GM21447 (cell line): ENCODE measurements at regions not wholly inside any gene's neighbourhood (a gene's known extent, or its start where the extent isn't known, plus 50 kb on each side); places are given as distances from the start of the nearest gene placed in this dataset.
A peak's percentile ranks its signal among the peaks of the same experiment; 100 is the strongest.
"Not testable (repeated sequence)": the region's sequence is repeated elsewhere in the genome, so short reads cannot be mapped to it uniquely, and the experiment has no call there.

Experiments used
- ATAC-seq: cut with Tn5 transposase; IDR thresholded peaks from one replicate; pipeline ENCODE4 v1.9.1; 2021; ENCODE audit not compliant: unreplicated experiment

GRCh38 chr5:34436761-34437501 is 219.2 kb upstream of the RAI14 start:
- ATAC-seq = no peak

GRCh38 chr5:34439601-34440000 is 216.5 kb upstream of the RAI14 start:
- ATAC-seq = no peak

GRCh38 chr5:34441767-34442166 is 214.4 kb upstream of the RAI14 start:
- not testable (repeated sequence) for ATAC-seq

DNA sequence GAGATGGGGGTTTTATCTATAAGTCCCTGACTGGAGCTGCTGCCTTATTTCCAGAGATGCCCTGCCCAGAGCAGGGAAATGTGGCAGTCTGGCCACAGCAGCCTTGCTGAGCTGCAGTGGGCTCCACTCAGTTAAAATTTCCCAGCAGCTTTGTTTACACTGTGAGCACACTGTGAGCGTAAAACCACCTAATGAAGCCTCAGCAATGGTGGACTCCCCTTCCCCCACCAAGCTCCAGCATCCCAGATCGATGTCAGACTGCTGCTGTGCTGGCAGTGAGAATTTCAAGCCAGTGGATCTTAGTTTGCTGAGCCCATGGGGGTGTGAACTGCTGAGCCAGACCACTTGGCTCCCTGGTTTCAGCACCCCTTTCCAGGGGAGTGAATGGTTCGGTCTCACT is 208.7 kb upstream of the RAI14 start:
- ATAC-seq = no peak

DNA sequence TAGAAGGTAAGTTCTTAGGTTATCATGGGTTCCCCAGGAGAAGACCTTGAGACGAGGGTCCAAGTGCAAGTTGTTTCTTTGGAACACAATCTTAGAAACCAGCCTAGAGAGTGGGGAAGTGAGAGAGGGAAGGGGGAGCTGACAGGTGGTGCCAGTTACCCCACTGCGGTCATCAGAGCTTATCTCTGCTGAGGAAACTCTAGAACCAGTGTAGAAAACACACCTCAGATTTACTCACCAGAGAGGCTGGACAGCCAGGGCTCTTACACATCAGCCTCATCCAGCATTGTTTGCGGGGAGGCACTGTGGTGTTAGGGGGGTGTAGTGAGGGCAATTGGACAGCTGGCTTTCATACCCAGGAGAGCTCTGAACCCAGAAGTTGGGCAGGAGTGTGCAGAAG is 206.5 kb upstream of the RAI14 start:
- ATAC-seq = no peak

DNA sequence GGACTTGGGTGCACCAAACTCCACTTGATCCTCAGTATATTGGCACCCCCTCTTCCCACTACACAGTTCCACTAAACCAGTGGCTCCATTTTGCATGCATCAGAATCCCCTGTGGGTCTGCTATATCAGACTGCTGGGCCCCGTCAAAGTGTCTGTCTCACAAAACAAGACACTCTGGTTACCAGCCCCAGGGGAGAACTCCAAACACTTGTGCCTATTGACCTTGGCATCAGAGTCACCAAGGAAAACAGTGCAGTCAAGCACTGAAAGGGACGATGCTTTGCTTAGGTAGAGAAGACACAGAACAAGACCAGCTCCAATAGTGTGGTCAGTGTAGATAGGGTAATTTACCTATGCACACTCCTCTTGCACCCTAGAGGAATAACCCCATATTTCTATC is 205.8 kb upstream of the RAI14 start:
- ATAC-seq = no peak

GRCh38 chr5:34452170-34452828 is 203.8 kb upstream of the RAI14 start:
- no peak for ATAC-seq

GRCh38 chr5:34455098-34455497 is 201.0 kb upstream of the RAI14 start:
- no peak for ATAC-seq

GRCh38 chr5:34459908-34460307 is 196.2 kb upstream of the RAI14 start:
- no peak for ATAC-seq

DNA sequence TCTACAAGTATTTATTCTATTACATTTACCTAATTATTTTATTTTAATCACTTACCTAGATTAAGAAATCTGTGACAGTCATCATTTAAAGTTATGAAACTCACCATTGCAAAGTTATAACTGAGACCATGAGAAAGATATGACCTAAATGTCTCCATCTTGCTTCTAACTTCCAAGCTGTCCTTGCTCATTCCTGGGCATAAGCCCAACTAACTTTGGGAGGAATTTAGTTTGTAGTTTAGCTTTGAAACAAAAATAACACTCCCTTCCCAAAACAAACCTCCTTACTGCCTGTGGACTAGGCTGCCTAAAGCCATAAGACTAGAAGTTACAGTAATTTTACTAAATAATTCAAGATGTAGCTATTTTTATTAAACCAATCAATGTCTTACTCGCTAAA is 195.6 kb upstream of the RAI14 start:
- no peak for ATAC-seq

- ATAC-seq = no peak
These were observed 191.3 kb upstream of the RAI14 start for GRCh38 chr5:34464829-34465228.

GRCh38 chr5:34465301-34465700 is 190.8 kb upstream of the RAI14 start:
- not testable (repeated sequence) for ATAC-seq

DNA sequence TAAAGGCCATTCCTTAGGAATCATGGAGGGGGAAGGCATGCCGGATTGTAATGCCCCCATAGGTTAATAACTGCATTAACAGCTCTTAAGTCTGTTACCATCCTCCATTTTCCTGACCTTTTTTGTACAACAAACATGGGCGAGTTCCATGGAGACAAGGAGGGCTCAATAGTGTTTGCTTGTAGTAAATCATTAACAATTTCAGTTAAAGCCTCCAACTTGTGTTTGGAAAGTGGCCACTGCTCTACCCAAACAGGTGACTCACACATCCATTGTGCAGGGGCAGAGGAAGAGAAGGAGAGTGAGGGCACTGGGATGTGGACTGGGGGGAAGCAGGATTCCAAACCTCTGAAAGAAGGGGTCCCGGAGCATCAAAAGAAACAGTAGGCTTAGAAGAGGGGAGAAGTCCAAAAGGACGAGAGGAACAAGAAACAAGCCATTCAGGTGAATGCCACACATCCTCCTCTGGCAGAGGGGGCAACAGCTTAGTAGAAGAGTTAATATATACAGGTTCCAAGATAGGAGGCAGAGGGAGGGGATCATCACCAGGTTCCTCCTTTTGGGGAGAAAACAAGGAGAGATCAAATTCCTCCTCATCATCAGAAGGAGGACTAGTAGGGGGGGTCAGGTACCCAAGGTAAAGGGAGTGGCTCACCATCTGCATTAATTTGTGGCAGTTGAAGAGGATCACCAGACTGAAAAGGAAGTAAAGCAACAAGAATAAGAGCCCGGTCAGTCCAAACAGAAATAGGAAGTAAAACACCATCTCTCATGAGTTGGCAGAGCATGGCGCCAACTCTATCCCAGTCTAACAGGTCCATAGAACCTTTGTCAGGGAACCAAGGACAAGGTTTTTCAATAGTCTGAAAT is 189.4 kb upstream of the RAI14 start:
- ATAC-seq = not testable (repeated sequence)

DNA sequence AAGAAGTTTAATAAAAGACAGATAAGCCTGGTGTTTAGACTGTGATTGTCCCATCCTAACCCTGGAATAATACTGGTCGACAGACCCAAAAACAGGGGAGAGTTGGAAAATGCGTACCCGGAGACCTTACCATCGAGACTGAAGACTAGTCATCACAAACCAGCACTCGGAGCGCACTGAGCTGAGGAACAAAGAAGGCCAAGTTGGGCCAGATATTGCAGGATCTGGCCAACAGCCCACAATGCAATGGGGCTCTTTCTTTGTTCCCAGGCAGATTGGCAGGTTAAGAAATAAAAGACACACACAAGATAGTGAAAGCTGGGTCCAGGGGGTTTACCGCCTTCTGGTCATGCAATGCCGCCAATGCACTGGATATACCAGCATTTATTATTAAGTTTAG is 188.7 kb upstream of the RAI14 start:
- ATAC-seq = no peak

GRCh38 chr5:34467984-34468383 is 188.1 kb upstream of the RAI14 start:
- not testable (repeated sequence) for ATAC-seq

DNA sequence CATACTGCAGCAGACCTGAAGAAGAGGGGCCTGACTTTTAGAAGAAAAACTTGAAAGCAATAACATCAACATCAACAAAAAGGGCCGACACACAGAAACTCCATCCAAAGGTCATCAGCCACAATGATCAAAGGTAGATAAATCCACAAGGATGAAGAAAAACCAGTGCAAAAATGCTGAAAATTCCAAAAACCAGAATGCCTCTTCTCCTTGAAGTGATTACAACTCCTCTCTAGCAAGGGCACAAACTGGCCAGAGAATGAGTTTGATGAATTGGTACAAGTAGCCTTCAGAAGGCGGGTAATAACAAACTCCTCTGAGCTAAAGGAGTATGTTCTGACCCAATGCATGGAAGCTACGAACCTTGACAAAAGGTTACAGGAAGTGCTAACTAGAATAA is 186.2 kb upstream of the RAI14 start:
- no peak for ATAC-seq

- ATAC-seq = peak; percentile 53
These were observed 181.5 kb upstream of the RAI14 start for GRCh38 chr5:34474573-34475021.

DNA sequence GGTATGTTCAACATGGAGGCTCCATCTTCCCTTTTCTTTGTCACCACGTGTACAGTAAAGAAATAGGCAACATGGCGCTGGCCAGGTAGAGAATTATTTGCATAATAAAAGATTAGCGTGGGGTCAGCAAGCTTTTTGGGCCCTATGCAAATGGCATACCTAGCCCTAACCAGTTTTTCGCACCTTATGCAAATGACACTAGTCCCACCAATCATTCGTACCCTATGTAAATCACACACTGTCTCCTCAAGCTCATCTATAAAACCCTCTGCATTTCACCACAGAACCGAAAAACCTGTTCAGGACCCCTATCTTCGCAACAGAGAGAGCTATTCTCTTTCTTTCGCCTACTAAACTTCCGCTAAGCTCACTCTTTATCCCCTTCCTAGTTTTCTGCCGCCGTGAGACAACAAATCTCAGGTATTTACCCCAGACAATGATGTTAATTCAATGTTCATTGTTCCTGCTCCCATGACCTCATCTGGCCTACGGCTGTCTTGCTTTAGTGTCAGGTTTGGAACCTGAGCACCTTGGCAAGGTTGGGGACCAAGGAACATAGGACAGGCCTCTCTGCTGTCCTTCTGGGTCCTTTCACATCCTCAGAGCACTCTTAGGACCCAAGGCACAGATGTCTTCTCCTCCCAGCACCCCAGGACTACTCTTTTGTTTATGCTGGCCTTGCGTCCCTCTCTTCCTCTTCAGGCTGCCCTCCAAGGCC is 180.7 kb upstream of the RAI14 start:
- no peak for ATAC-seq

- ATAC-seq = no peak
These were observed 179.1 kb upstream of the RAI14 start for GRCh38 chr5:34476941-34477565.

DNA sequence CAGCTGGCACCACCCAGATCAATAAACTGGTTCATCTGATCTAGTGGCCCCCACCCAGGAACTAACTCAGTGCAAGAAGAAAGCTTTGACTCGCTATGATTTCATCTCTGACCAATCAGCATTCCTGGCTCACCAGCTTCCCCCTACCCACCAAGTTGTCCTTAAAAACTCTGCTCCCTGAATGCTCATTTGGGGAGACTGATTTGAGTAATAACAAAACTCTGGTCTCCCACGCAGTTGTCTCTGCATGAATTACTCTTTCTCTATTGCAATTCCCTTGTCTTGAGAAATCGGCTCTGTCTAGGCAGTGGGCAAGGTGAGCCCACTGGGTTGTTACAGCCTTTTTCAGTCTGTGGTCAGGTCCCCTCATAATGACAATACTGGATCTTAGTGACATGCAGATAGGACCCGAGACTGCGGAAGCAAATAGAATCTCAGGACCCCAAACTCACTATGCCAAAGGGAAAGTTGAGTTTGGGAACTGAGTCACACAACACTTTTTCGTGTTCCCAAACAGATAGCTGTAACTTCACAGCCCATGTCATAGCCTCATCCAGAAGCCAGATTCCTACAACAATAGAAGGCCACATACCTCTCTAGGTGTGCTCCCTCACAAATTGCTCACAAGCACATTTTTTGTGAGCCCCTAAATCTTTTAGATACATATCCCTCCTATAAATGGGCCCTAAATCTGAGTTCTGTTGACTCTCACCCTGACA is 175.2 kb upstream of the RAI14 start:
- ATAC-seq = no peak
